ENCODE measurements at regions not wholly inside any gene's neighbourhood (a gene's known extent, or its start where the extent isn't known, plus 50 kb on each side); places are given as distances from the start of the nearest gene placed in this dataset.
"Not testable (repeated sequence)": the region's sequence is repeated elsewhere in the genome, so short reads cannot be mapped to it uniquely, and the experiment has no call there.

DNA sequence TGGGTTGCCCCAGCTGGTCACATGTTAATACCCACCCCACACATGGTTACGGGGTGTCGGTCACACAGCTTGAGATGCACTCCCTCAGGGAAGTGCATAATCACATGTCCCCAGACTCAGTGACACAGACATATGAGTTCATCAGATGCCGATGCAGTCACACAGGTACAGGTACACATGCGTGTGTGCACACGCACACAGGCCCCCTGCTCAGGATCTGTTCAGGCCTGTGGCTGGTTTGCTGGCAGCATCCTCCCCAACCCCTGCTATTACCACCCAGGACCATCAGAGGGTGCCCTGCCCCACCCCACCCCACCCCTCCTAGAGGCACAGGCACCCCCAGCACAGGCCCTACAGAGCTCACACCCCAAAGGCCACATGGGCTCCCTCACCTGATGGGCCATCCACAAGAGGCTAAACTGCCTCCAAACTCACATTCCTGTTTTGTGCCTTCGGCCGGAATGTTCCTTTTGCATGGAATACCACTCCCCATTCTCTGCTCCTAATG is 120.6 kb upstream of the ZSCAN2 start:
- TF ChIP-seq EZH2 (IDR thresholded peaks at IDR 0.05; ENCODE audit: insufficient read depth, poor library complexity, severe bottlenecking); EZH2phosphoT487 (IDR thresholded peaks at IDR 0.05; ENCODE audit: insufficient read depth, low read depth): not testable (repeated sequence)

Measured in GM23248 (cell line).